GM10248 (cell line): ENCODE measurements at regions not wholly inside any gene's neighbourhood (a gene's known extent, or its start where the extent isn't known, plus 50 kb on each side); places are given as distances from the start of the nearest gene placed in this dataset.

ENCODE experiments used
- CTCF ChIA-PET: fragments of 300-600 bp; sonication (Branson Sonifier 250); formaldehyde crosslinking; extraction: SDS; loops from one replicate; lab custom pipeline; 2021; ENCODE audit warnings: antibody characterized with exemption; lab: Yijun Ruan, JAX
- POLR2A ChIA-PET: fragments of 350-650 bp; sonication (Branson Sonifier 250); formaldehyde crosslinking; extraction: SDS; loops from one replicate; lab custom pipeline; 2020; ENCODE audit warnings: antibody characterized with exemption; lab: Yijun Ruan, JAX
- DNase-seq: peaks from one replicate; pipeline ENCODE4 v3.0.0; 2012; ENCODE audit errors: extremely low spot score
- TF ChIP-seq, protein P1 (sequence below): IDR thresholded peaks from 2 replicates; pipeline ENCODE4 v1.5.1; 2012; ENCODE audit warnings: mild to moderate bottlenecking, low read depth; ENCODE audit errors: extremely low read depth, missing control alignments, control extremely low read depth

DNA sequence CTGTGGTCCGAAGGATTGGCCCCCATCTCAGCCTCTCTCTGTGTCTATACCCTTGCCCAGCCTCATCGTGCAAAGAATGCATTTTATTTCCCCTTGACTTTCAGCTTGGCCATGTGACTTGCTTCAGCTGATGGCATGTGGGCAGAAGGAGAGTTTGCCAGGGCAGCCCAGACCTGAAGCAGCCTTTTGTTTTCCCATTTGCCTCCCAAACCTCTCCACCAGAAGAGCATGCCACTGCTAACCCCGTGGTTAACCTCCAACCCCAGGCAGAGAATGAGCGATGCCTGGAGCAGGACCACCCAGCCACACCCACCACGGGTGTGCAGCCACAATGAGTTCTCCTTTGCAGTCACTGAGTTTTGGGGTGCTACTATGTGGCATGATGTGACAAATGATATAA, 136.4 kb downstream of the SETD4 start:
- TF ChIP-seq, protein P1, sequence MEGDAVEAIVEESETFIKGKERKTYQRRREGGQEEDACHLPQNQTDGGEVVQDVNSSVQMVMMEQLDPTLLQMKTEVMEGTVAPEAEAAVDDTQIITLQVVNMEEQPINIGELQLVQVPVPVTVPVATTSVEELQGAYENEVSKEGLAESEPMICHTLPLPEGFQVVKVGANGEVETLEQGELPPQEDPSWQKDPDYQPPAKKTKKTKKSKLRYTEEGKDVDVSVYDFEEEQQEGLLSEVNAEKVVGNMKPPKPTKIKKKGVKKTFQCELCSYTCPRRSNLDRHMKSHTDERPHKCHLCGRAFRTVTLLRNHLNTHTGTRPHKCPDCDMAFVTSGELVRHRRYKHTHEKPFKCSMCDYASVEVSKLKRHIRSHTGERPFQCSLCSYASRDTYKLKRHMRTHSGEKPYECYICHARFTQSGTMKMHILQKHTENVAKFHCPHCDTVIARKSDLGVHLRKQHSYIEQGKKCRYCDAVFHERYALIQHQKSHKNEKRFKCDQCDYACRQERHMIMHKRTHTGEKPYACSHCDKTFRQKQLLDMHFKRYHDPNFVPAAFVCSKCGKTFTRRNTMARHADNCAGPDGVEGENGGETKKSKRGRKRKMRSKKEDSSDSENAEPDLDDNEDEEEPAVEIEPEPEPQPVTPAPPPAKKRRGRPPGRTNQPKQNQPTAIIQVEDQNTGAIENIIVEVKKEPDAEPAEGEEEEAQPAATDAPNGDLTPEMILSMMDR: no peak
- ChIA-PET CTCF (no interaction called here), POLR2A (no interaction called here)
- DNase-seq: no peak

DNA sequence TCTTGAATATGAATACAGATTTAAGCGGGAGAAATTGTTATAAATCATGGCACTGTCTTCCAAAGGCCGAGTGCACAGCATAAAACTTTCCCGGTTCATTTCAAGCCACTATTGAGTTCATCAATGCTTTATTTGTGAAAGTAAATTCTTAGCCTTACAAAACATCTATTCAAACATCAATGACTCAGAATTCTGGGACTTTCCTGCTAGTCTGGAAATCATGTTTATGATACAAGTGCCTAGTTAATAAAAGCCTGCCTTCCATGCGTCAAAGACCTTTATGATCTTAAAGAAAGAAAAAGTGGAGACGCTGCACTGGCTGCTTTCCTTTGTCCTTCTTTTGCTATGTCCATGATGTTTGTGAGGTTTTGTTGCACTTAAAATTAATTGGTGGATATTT, 137.7 kb downstream of the SETD4 start:
- CTCF ChIA-PET: no interaction called here
- TF ChIP-seq, protein P1: no peak
- no peak for DNase-seq

DNA sequence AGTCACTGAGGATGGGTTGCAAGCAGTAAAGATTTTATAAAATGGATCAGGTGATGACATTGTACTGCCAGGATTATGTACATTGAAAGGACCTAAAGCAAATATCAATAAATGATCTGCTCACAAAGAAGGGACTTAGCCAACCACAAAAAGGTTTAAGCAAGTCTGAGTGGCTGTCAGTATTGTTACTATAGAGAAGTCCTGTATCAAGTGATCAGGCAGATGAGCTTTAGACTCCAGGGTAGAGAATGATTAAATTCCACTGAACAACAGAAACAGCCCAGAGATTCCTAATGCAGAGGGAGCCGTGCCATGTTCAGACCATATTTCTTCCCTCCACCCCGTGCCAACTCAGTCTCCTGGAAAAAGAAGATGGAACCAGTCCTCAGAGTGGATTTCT, 138.9 kb downstream of the SETD4 start:
- no peak for DNase-seq
- ChIA-PET CTCF (interaction anchor here (1.9 kb wide), 1 partner anchor 8 kb away, joined by 7 read pairs; no protein-coding TSS in a partner anchor), POLR2A (no interaction called here)
- TF ChIP-seq, protein P1: no peak

More for the DNA sequence above, 137.7 kb downstream of the SETD4 start:
- POLR2A ChIA-PET: no interaction called here

DNA sequence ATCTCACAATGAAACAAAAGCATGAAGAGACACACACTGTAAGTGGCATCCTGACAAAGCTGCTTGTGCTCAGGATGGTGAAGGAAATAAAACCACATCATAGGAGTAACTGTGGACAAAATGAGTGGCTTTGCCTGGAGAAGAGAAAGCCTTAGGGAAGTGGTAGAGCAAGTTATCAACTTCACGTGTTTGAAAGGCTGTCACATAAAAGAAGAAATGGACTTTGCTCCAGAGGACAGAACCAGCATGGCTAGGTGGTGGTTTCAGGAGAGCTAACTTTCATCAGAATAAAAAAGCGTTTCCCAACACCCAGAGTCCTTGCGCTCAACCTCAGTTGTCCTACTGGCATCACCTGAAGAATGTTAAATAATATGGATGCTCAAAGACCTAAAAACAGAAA, 139.9 kb downstream of the SETD4 start:
- CTCF ChIA-PET: interaction anchor here (1.9 kb wide), 1 partner anchor 9 kb away, joined by 7 read pairs; no protein-coding TSS in a partner anchor
- TF ChIP-seq, protein P1: no peak
- POLR2A ChIA-PET: no interaction called here
- no peak for DNase-seq

DNA sequence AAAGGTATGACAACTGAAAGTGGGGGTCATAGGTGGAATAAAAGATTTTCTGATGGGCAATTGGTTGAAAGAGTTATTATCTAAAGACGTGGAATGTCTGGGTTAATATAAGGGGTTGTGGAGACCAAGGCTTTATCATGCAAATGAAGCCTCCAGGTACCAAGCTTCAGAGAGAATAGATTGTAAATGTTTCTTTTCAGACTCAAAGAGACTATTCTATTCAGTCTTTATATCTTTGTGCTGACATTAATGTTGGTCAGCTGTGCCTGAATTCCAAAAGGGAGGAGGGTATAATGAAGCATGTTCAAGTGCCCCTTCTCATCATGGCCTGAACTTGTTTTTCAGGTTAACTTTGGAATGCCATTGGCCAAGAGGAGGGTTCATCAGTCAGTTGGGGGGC, 145.3 kb downstream of the SETD4 start:
- CTCF ChIA-PET: no interaction called here
- DNase-seq: no peak
- TF ChIP-seq, protein P1: no peak
- POLR2A ChIA-PET: no interaction called here

DNA sequence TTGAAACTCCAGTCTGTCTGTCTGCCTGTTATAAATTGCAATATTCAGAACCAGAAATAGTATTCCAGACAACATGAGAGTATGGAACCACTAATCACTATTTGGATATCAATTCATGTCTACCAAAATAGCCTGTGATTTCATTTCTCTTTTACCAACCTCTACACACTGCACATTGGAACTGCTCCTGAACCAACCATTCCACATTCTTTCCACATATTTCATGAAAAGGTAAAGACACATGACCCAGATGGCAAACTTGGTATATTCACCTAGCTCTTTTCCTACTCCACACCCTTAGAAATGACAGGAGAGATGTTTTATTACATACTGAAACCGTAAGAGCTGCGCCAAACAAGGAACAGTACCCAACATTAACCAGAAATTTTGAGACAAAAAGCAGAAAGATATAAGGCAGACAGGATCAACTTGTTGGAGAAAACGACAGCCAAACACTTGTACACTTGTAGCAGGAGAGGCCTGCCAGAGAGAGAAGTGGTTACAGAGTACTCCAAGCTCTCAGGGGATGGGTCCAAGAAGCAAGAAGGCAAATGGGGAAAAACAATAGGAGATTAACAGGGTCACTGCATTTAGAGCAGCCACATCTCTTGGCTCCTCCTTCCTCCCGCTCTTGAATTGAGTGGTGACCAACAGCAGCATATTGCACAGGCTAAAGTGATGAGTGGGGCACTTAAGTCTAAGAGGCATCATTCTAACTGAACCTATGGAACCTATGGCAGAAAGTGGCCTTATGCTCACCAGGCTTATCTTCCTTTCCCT, 148.7 kb downstream of the SETD4 start:
- POLR2A ChIA-PET: no interaction called here
- TF ChIP-seq, protein P1: no peak
- no peak for DNase-seq
- CTCF ChIA-PET: no interaction called here
